Glomerular visceral epithelial cell (primary cell): ENCODE measurements at regions not wholly inside any gene's neighbourhood (a gene's known extent, or its start where the extent isn't known, plus 50 kb on each side); places are given as distances from the start of the nearest gene placed in this dataset.
"Not testable (repeated sequence)": the region's sequence is repeated elsewhere in the genome, so short reads cannot be mapped to it uniquely, and the experiment has no call there.

Experiments
- DNase-seq: peaks from one replicate; pipeline ENCODE4 v3.0.0-alpha.2; 2016; ENCODE audit errors: extremely low spot score

DNA sequence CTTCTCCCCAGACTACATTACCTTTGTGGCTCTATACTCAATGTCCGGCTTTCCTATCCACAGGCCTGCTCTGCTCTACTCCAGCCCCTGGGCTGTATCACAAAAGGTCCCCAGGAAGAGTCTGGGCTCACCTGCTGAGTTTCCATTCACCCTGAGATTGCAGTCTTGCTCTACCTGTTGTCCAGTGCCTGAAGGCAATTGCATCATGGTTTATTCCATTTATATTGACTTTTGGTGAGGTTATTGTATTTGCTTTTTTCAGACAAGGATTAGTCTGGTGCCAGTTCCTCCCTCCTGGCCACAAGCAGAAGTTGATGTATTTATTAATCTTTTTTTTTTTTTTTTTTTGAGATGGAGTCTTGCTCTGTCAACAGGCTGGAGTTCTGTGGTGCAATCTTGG is 273.1 kb downstream of the XPNPEP1 start:
- no peak for DNase-seq

GRCh38 chr10:109647627-109648026 is 275.7 kb downstream of the XPNPEP1 start:
- no peak for DNase-seq

- no peak for DNase-seq
These were observed 289.5 kb downstream of the XPNPEP1 start for GRCh38 chr10:109633846-109634245.

GRCh38 chr10:109633017-109633416 is 290.3 kb downstream of the XPNPEP1 start:
- DNase-seq: not testable (repeated sequence)

DNA sequence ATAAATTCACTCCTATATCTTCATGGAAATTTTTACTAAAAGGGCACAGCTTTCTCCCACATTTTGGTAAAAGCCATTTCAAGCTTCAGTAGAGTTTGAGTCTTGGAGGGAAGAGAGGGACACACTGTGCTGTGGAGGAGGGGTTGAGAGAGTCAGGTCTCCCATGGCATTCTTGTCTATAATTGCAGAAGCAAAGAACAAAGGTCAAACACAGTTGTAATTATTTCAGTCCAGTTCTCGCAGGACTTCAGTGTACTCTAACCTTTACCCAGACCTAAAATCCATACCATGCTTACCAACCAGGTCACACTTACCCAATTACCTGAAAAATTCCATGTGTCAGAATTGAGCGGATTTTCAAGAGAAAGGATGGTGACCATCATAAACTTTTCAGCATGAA is 298.4 kb downstream of the XPNPEP1 start:
- no peak for DNase-seq

GRCh38 chr10:109622566-109622965 is 300.7 kb downstream of the XPNPEP1 start:
- no peak for DNase-seq

- DNase-seq: no peak
These were observed 302.9 kb downstream of the XPNPEP1 start for GRCh38 chr10:109620396-109620795.

- DNase-seq: no peak
These were observed 303.4 kb downstream of the XPNPEP1 start for GRCh38 chr10:109619914-109620313.

- DNase-seq: no peak
These were observed 304.6 kb downstream of the XPNPEP1 start for GRCh38 chr10:109618748-109619147.

GRCh38 chr10:109618301-109618700 is 305.0 kb downstream of the XPNPEP1 start:
- DNase-seq: no peak

- DNase-seq: no peak
These were observed 306.8 kb downstream of the XPNPEP1 start for GRCh38 chr10:109616359-109616980.

DNA sequence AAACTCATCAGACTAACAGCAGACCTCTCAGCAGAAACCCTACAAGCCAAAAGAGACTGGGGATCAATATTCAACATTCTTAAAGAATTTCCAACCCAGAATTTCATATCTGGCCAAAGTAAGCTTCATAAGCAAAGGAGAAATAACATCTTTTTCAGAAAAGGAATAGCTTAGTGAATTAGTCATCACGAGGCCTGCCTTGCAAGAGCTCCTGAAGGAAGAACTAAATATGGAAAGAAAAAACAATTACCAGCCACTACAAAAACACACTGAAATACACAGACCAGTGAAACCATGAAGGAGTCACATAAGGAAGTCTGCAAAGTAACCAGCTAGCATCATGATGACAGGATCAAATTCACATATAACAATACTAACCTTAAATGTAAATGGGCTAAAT is 328.0 kb downstream of the XPNPEP1 start:
- not testable (repeated sequence) for DNase-seq

DNA sequence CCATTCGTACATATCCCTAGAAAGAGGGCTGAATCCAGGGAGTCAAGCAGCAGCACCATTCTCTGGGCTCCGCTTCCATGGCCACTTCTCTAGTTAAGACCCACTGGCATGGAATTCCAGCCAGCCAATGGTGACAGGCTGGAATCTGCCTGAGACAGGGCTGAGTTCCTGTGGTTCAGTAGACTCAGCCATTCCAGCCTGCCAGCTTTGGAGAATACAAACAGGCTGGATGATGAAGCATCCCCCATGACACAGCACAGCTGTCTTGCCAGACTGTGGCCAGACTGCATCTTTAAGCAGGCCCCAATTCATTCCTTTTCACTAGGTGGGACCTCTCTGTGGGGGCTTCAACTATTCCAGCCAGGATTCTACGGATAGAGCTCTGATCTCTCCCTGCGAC is 329.6 kb downstream of the XPNPEP1 start:
- DNase-seq: no peak

DNA sequence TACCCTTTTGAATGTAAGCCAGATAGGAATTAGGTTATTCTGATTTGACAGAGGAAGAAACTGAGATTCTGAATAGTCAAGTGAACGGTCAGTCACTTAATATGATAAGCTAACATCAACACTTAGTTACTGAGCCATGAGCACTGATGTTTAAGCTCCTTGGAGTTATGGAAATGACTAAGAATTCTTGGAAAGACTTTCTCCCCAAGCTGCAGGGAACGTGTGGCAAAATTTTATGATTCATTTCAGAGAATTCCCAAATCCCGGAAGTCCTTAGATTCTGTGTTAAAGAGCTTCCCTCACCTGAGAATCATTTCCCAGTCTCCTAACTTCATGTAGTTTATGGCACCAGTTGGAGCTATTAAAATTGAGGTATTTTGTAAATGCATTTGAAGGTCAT is 330.9 kb downstream of the XPNPEP1 start:
- no peak for DNase-seq

GRCh38 chr10:109591601-109592000 is 331.7 kb downstream of the XPNPEP1 start:
- no peak for DNase-seq

- no peak for DNase-seq
These were observed 335.1 kb downstream of the XPNPEP1 start for GRCh38 chr10:109588259-109588658.

GRCh38 chr10:109587366-109587765 is 335.9 kb downstream of the XPNPEP1 start:
- DNase-seq: no peak

DNA sequence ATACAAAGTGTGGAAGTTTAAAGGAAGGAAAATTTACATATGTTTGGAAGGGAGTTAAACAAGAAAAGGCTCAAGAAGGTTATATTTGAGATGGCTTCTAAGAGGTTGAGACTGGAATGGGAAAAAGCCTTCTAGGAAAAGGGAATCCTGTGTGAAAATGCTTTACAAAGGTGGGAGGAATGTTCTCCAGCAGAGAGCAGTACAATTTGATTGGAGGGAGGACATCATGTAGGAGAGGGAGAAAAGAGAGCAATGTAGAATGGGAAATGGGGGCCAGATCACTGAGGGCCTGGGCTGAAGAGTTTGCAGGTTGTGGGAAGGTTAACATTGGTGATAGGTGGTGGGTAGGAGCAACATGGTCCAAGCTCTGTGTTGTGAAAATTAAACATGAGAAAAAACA is 366.9 kb downstream of the XPNPEP1 start:
- DNase-seq: no peak

DNA sequence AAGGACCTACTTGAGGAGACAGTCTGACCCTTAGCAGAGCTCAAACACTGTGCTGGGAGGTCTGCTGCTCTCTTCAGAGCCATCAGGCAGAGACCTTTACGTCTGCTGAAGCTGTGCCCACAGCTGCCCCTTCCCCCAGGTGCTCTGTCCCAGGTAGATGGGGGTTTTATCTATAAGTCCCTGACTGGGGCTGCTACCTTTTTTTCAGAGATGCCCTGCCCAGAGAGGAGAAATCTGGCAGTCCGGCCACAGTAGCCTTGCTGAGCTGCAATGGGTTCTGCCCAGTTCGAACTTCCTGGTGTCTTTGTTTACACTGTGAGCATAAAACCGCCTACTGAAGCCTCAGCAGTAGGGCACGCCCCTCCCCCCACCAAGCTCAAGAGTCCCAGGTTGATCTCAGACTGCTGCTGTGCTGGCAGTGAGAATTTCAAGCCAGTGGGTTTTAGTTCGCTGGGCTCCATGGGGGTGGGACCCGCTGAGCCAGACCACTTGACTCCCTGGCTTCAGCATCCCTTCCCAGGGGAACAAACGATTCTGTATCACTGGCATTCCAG is 381.2 kb downstream of the XPNPEP1 start:
- DNase-seq: not testable (repeated sequence)

DNA sequence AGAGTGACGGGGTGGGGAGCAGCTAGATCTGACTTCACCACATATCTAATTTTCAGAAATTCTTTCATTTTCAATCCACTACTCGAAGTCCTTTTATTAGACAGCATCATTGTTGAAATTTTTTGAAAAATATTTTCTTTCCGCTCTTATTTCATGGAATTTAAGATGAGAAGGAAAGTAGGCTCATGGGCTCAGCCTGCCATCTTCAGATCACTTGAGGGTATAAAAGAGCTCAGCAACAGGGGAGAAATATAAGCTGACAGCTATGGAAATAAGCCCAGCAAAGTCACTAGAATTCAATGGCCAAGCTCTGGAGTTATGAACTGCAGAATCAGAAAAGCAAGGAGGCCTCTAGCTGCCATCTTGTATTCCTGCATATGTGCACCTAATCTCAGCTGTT is 389.1 kb downstream of the XPNPEP1 start:
- no peak for DNase-seq

DNA sequence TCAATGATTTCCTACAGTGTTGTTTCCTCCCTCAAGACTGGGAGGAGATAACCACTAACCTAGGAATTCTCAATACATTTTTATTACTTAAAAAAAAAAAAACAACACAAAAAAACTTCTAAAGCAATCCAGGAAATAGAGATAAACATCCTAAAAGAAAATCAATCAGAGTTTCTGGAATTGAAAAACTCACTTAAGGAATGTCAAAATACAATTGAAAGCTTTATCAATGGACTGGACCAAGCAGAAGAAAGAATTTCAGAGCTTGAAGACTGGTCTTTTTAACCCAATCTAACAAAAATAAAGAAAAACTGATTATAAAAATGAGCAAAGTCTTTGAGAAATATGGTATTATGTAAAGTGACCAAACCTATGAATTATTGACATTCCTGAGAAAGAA is 394.1 kb downstream of the XPNPEP1 start:
- DNase-seq: no peak

GRCh38 chr10:109517748-109518147 is 405.6 kb downstream of the XPNPEP1 start:
- DNase-seq: no peak

DNA sequence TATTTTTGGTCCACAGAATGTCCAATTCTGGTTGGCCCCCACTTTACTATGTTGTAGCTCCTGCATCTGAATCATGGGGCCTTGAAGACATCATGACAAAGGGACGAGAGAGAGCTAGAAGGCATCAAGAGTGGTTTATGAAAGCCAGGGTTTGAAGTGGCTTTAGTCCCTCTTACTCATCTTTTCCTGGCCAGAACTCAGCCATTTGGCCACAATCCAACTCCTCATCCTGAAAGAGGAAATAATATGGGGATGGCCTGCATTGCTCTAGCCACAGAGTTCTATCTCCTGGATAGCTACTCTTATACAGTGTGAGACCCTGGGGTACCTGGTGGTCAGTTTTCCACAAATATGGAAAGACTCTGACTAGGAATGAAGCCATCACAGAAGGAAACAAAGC is 418.9 kb downstream of the XPNPEP1 start:
- no peak for DNase-seq

DNA sequence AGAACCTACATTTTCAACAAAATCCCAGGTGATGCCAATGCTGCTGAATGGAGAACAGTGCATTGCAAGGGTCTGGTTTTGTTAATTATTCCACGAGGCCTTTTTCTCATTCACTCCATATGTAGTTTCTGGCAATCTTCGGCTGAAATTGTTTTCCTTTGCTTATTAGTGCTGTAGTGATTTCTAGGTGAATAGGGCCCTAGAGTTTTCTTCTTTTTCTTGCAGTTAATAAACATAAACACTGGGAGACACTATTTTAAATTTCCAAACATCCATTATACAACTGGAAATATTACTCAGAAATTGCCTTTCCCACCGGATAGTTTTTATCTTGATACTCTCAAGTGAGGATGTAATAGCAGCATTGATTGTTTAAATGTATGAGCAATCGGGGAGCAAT is 435.6 kb downstream of the XPNPEP1 start:
- DNase-seq: no peak
